22Rv1 (cell line): ENCODE measurements at regions not wholly inside any gene's neighbourhood (a gene's known extent, or its start where the extent isn't known, plus 50 kb on each side); places are given as distances from the start of the nearest gene placed in this dataset.

Experiments
- H3K27ac ChIP-seq: fragments of 450-650 bp; 2 replicates; pipeline ENCODE4 v1.5.1; 2017
- ZFX ChIP-seq: fragments of 450-650 bp; IDR thresholded peaks from 2 replicates; pipeline ENCODE4 v1.6.1; 2017; ENCODE audit warnings: antibody characterized with exemption, borderline replicate concordance
- TF ChIP-seq, protein P1 (sequence below): fragments of 450-650 bp; IDR thresholded peaks from 2 replicates; pipeline ENCODE4 v1.5.1; 2017; ENCODE audit warnings: mild to moderate bottlenecking

DNA sequence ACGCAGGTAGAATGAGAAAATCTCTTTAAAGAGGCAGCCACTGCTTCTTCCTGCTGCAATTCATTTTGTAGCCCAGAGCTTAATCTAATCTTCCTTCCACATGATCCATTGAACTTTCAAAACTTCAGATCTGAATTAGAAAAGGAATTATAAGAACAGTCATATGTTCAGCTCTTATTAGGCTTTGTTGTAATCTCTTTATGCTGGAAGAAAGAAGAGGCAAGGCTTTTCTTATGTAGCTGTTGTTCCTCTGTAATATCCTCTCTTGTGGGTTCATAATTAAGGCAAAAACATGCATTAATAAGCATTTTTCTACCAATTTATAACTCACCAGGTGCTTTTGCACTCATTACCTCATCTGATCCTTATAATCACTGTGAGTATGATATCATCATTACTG is 634.9 kb upstream of the CFAP20DC start:
- H3K27ac ChIP-seq: no peak overlapping the region
- TF ChIP-seq, protein P1, sequence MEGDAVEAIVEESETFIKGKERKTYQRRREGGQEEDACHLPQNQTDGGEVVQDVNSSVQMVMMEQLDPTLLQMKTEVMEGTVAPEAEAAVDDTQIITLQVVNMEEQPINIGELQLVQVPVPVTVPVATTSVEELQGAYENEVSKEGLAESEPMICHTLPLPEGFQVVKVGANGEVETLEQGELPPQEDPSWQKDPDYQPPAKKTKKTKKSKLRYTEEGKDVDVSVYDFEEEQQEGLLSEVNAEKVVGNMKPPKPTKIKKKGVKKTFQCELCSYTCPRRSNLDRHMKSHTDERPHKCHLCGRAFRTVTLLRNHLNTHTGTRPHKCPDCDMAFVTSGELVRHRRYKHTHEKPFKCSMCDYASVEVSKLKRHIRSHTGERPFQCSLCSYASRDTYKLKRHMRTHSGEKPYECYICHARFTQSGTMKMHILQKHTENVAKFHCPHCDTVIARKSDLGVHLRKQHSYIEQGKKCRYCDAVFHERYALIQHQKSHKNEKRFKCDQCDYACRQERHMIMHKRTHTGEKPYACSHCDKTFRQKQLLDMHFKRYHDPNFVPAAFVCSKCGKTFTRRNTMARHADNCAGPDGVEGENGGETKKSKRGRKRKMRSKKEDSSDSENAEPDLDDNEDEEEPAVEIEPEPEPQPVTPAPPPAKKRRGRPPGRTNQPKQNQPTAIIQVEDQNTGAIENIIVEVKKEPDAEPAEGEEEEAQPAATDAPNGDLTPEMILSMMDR: no peak
- TF ChIP-seq ZFX: no peak

DNA sequence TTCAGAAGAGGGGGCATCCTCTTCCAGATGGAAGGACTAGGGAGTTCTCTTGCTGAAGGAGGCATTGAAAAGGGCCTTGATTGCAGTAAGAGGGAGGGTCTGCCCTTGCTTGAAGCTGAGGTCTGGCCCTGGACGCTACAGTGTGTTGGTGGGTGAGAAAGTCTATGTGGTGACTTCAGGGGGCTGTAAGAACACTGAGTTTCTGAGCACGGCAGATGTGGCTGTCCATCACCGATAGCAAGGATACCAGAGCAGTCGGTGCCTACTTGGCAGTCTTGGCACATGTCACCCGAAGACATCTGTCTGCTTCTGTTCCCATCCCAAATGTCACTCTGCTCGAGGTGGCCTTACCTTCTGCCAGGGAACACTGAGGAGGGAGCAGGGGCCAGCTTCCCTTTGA is 631.1 kb upstream of the CFAP20DC start:
- no peak overlapping the region for H3K27ac ChIP-seq
- no peak for TF ChIP-seq ZFX
- TF ChIP-seq, protein P1: no peak

DNA sequence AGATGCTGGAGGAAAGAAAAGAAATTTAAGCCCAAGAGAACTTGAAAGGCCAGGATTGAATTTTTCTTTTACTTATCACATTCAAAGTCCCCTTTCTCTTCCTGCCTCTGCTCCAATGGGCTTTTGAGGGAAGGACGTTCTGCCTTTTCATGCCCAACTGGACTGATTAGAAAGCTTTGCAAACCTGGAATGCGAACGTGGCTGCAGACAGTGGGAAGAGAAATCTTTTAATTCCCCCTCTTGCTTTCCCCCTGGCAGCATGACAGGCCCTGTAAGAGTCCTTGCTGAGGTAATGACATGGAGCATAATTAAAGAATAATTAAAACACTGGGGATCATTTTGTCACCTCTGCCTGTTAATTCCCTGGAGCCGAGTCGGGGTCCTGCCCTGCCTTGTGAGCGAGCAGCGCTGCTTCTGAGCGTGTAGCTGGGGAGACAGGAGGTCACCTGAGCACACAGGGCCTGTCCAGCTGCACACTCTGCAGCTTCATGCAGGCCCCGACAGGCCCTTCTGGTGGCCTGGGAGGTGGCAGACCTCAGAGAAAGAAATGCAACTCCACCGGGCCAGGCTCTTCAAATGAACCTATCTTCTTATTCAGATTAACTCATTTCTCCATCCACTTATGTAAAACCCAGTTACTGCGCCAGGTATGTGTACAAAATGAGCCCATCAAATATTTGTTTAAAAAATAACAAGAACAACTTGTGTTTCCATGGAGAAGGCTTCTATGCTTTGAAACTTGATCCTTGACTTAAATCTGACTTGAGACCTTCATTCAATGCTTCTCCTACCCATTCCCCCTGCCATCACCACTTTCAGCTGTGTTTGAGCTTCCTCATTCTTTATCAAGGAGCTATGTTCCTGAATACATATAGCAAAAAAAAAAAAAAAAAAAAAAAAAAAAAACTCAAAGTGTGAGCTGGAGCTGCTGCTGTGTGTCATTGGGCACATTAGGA is 628.2 kb upstream of the CFAP20DC start:
- TF ChIP-seq, protein P1: no peak
- TF ChIP-seq ZFX: no peak
- H3K27ac ChIP-seq: peak overlapping the region; percentile 70

DNA sequence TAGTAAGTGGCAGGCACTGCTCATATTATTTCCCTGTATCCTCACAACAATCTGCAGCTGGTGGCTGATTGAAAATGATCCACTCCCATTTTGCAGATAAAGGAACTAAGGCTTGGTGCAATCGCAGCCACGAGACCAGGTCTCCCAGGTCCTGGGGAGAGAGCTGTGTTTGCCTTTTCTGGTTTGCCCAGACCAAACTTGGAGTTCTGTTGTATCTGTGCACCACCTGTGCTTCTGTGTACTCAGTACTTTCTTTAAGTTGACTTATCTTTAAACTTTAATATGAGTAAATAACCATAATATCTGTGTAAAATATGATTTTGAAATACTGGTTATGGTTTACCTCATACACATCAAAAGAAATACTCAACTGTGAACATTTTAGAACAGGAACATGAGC is 625.7 kb upstream of the CFAP20DC start:
- no peak overlapping the region for H3K27ac ChIP-seq
- TF ChIP-seq ZFX: no peak
- TF ChIP-seq, protein P1: no peak

DNA sequence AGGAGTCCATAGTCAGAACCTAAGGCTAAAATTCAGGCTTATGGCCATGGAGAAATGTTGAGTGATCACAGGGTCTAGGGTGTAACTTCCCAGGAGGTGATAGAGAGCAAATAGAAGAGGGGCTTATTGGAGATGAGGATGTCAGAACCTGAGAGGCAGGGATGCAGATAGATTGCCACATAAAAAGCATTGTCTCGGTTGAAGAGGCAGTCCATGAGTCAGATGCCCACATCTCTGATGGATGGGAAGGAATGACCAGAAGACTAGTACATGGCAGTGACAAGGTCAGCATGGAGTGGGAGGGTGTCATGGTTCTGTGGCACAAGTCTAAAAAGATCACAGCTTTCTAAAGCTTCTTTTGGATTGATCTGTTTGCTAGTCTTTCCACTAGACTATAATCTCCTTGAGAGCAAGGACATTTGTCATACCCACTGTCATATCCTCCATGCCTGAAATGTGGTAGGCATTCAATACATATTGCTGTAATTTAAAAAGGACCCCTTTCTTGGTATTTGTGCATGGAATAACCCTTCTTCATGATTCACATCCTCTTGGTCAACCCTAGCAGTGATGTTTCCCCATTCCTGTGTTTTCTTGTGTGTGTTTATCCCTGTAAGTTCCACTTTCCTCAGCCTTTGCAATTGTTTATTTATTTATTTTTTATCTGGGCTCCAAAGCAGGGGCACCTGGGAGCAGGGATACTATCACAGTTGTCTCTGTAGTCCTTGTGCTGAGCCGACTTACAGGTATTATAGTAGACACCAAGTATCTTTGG is 613.4 kb upstream of the CFAP20DC start:
- no peak overlapping the region for H3K27ac ChIP-seq
- TF ChIP-seq ZFX: no peak
- TF ChIP-seq, protein P1: no peak

DNA sequence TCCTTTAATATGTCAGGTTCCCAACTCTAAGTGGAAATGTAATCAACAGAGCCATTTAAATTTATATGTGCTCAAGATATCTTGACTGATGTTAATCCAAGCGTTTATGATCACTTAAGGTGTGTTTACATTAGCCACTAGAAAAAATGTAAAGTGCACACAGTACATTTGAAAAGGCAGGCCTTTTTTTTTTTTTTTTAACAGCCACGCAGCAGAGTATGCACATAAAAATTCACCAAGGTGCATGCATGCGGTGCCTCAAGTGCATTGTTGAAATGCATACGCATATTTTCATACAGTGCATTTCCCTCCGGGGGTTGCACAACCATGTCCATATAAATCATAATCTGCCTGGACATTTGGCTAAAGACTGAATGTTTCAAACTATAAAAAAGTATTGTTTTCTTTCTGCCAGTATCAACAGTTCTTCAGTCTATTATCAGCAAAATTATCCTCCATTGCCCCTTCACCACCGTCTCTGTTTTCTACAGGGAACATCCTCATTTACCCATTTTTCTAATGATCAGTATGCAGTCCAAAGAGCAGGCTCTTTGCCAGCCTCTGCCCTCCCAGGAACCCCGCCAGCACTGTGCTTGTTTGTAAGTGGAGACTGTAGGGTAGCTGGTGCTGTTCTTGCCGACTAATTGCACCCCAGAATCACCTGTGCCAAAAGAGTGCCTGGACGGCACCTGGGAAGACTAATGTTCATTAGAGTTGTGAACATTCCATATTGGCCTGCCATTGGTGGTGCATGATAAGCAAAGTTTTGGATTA is 611.2 kb upstream of the CFAP20DC start:
- H3K27ac ChIP-seq: no peak overlapping the region
- TF ChIP-seq, protein P1: no peak
- TF ChIP-seq ZFX: no peak
